DND-41 (cell line): ENCODE measurements at regions not wholly inside any gene's neighbourhood (a gene's known extent, or its start where the extent isn't known, plus 50 kb on each side); places are given as distances from the start of the nearest gene placed in this dataset.

ENCODE experiments used
- ATAC-seq: fragments of 200-7000 bp; cut with Tn5 transposase; 3 replicates; pipeline ENCODE4 v1.9.1; 2021; ENCODE audit warnings: low read depth; ENCODE audit not compliant: insufficient read depth
- DNase-seq: peaks from one replicate; pipeline ENCODE4 v3.0.0-alpha.2; 2020
- H2AFZ ChIP-seq: 2 replicates; pipeline ENCODE4 v1.6.0; 2012; ENCODE audit warnings: low read depth, low read length
- H3K27ac ChIP-seq: 2 replicates; pipeline ENCODE4 v1.5.1; 2012; ENCODE audit warnings: low read length, inconsistent platforms
- H3K27me3 ChIP-seq: fragments of 200-600 bp; sonication (generic); 2 replicates; pipeline ENCODE4 v1.6.0; 2012; ENCODE audit warnings: low read length, mild to moderate bottlenecking, inconsistent platforms; ENCODE audit not compliant: insufficient read depth, poor library complexity
- H3K36me3 ChIP-seq: 2 replicates; pipeline ENCODE4 v1.5.1; 2012; ENCODE audit warnings: low read length, inconsistent platforms; ENCODE audit not compliant: insufficient read depth
- H3K4me1 ChIP-seq: 2 replicates; pipeline ENCODE4 v1.5.1; 2012; ENCODE audit warnings: mild to moderate bottlenecking, low read length; ENCODE audit not compliant: insufficient read depth
- H3K4me2 ChIP-seq: 2 replicates; pipeline ENCODE4 v1.6.0; 2012; ENCODE audit warnings: mild to moderate bottlenecking, moderate library complexity, low read length, inconsistent platforms; ENCODE audit not compliant: insufficient read depth
- H3K4me3 ChIP-seq, 2 experiments: fragments of 200-600 bp in 1 of 2; shearing (Covaris generic) in 1 of 2; 2 replicates each; pipeline ENCODE4 v1.5.1; 2012 to 2016; ENCODE audit warnings: inconsistent platforms in 2 of 2, low read length in 2 of 2, mild to moderate bottlenecking in 2 of 2, low read depth in 1 of 2, moderate library complexity in 1 of 2
- H3K79me2 ChIP-seq: 2 replicates; pipeline ENCODE4 v1.6.0; 2012; ENCODE audit warnings: low read length, inconsistent platforms; ENCODE audit not compliant: insufficient read depth
- H3K9ac ChIP-seq: 2 replicates; pipeline ENCODE4 v1.6.0; 2012; ENCODE audit warnings: low read depth, mild to moderate bottlenecking, inconsistent platforms, low read length, moderate library complexity
- H3K9me3 ChIP-seq: 2 replicates; pipeline ENCODE4 v1.5.1; 2012; ENCODE audit warnings: low read length, moderate library complexity, mild to moderate bottlenecking, inconsistent platforms; ENCODE audit not compliant: insufficient read depth, severe bottlenecking
- H4K20me1 ChIP-seq: 2 replicates; pipeline ENCODE4 v1.6.0; 2012; ENCODE audit warnings: low read length; ENCODE audit not compliant: insufficient read depth
- CTCF ChIP-seq: IDR thresholded peaks from 2 replicates; pipeline ENCODE4 v1.5.1; 2012; ENCODE audit warnings: borderline replicate concordance, low read length, moderate library complexity, mild to moderate bottlenecking; ENCODE audit not compliant: poor library complexity, severe bottlenecking; ENCODE audit errors: extremely low read depth
- EZH2 ChIP-seq: IDR thresholded peaks from 3 replicates; pipeline ENCODE4 v1.6.1; 2012; ENCODE audit warnings: borderline replicate concordance, low read depth, mild to moderate bottlenecking, moderate library complexity, low read length, inconsistent platforms; ENCODE audit not compliant: severe bottlenecking

GRCh38 chr1:48049823-48050535 is 52.8 kb upstream of the TRABD2B start:
- ATAC-seq (no peak), DNase-seq (no peak)
- Histone ChIP-seq H3K4me2 (no peak overlapping the region), H3K27me3 (peaks cover 16% of the 10 kb centered on the region), H2AFZ (no peak overlapping the region), H4K20me1 (peaks cover 4% of the 10 kb centered on the region; the same call in 1 of the 2 replicates), H3K9me3 (no peaks in the 10 kb centered on the region), H3K36me3 (no peaks in the 10 kb centered on the region), H3K9ac (no peak overlapping the region), H3K4me1 (no peaks in the 10 kb centered on the region), H3K27ac (no peak overlapping the region), H3K79me2 (no peaks in the 10 kb centered on the region), H3K4me3 (no peak overlapping the region)
- TF ChIP-seq EZH2 (no peak), CTCF (no peak)

- Histone ChIP-seq H4K20me1 (peaks cover 4% of the 10 kb centered on the region; the same call in 1 of the 2 replicates), H3K36me3 (no peaks in the 10 kb centered on the region), H2AFZ (no peak overlapping the region), H3K9me3 (no peaks in the 10 kb centered on the region), H3K4me3 (no peak overlapping the region), H3K27me3 (peaks cover 16% of the 10 kb centered on the region), H3K4me1 (no peaks in the 10 kb centered on the region), H3K79me2 (no peaks in the 10 kb centered on the region), H3K9ac (no peak overlapping the region), H3K4me2 (no peak overlapping the region), H3K27ac (no peak overlapping the region)
- TF ChIP-seq CTCF: no peak
- no peak for TF ChIP-seq EZH2
- DNase-seq (no peak), ATAC-seq (no peak)
Measured at GRCh38 chr1:48048980-48049379, 51.8 kb upstream of the TRABD2B start.

GRCh38 chr1:48048064-48048463 is 50.9 kb upstream of the TRABD2B start:
- no peak for DNase-seq
- Histone ChIP-seq H3K27me3 (peaks cover 16% of the 10 kb centered on the region), H3K9ac (no peak overlapping the region), H3K36me3 (no peaks in the 10 kb centered on the region), H3K4me3 (no peak overlapping the region), H2AFZ (no peak overlapping the region), H3K79me2 (no peaks in the 10 kb centered on the region), H4K20me1 (peaks cover 4% of the 10 kb centered on the region; the same call in 1 of the 2 replicates), H3K9me3 (no peaks in the 10 kb centered on the region), H3K27ac (no peak overlapping the region), H3K4me1 (no peaks in the 10 kb centered on the region), H3K4me2 (no peak overlapping the region)
- no peak for TF ChIP-seq CTCF
- no peak for TF ChIP-seq EZH2
- ATAC-seq: no peak
